DND-41 (cell line): ENCODE measurements at regions not wholly inside any gene's neighbourhood (a gene's known extent, or its start where the extent isn't known, plus 50 kb on each side); places are given as distances from the start of the nearest gene placed in this dataset.

Experiments
- EZH2 ChIP-seq: IDR thresholded peaks from 3 replicates; pipeline ENCODE4 v1.6.1; 2012; ENCODE audit warnings: borderline replicate concordance, low read depth, mild to moderate bottlenecking, moderate library complexity, low read length, inconsistent platforms; ENCODE audit not compliant: severe bottlenecking
- TF ChIP-seq, protein P1 (sequence below): IDR thresholded peaks from 2 replicates; pipeline ENCODE4 v1.5.1; 2012; ENCODE audit warnings: borderline replicate concordance, low read length, moderate library complexity, mild to moderate bottlenecking; ENCODE audit not compliant: poor library complexity, severe bottlenecking; ENCODE audit errors: extremely low read depth

DNA sequence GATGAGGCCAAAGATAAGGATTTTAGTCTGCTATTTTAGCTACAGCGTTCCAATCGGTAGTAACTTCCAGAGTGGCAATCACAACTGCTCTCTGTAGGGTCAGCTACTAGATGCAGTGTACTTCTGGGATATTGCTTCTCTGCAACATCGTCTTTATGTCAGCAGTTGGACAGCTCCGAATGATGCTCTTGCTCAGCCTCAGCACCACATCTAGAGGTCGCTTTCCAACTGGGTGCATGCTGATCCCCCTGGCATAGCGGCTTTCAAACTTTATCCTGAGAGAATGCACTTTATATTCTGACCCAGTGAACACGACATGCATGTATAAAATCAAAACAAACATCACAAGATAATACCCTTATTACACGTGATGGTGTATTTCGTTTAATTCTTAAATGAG, 219.6 kb downstream of the C11orf87 start:
- TF ChIP-seq, protein P1, sequence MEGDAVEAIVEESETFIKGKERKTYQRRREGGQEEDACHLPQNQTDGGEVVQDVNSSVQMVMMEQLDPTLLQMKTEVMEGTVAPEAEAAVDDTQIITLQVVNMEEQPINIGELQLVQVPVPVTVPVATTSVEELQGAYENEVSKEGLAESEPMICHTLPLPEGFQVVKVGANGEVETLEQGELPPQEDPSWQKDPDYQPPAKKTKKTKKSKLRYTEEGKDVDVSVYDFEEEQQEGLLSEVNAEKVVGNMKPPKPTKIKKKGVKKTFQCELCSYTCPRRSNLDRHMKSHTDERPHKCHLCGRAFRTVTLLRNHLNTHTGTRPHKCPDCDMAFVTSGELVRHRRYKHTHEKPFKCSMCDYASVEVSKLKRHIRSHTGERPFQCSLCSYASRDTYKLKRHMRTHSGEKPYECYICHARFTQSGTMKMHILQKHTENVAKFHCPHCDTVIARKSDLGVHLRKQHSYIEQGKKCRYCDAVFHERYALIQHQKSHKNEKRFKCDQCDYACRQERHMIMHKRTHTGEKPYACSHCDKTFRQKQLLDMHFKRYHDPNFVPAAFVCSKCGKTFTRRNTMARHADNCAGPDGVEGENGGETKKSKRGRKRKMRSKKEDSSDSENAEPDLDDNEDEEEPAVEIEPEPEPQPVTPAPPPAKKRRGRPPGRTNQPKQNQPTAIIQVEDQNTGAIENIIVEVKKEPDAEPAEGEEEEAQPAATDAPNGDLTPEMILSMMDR = peak; percentile 11
- TF ChIP-seq EZH2 = no peak
